DND-41 (cell line): ENCODE measurements at regions not wholly inside any gene's neighbourhood (a gene's known extent, or its start where the extent isn't known, plus 50 kb on each side); places are given as distances from the start of the nearest gene placed in this dataset.
"Not testable (repeated sequence)": the region's sequence is repeated elsewhere in the genome, so short reads cannot be mapped to it uniquely, and the experiment has no call there.

ENCODE experiments used
- ATAC-seq: fragments of 200-7000 bp; cut with Tn5 transposase; 3 replicates; pipeline ENCODE4 v1.9.1; 2021; ENCODE audit warnings: low read depth; ENCODE audit not compliant: insufficient read depth
- DNase-seq: peaks from one replicate; pipeline ENCODE4 v3.0.0-alpha.2; 2020
- H2AFZ ChIP-seq: 2 replicates; pipeline ENCODE4 v1.6.0; 2012; ENCODE audit warnings: low read depth, low read length
- H3K27ac ChIP-seq: 2 replicates; pipeline ENCODE4 v1.5.1; 2012; ENCODE audit warnings: low read length, inconsistent platforms
- H3K27me3 ChIP-seq: fragments of 200-600 bp; sonication (generic); 2 replicates; pipeline ENCODE4 v1.6.0; 2012; ENCODE audit warnings: low read length, mild to moderate bottlenecking, inconsistent platforms; ENCODE audit not compliant: insufficient read depth, poor library complexity
- H3K36me3 ChIP-seq: 2 replicates; pipeline ENCODE4 v1.5.1; 2012; ENCODE audit warnings: low read length, inconsistent platforms; ENCODE audit not compliant: insufficient read depth
- H3K4me1 ChIP-seq: 2 replicates; pipeline ENCODE4 v1.5.1; 2012; ENCODE audit warnings: mild to moderate bottlenecking, low read length; ENCODE audit not compliant: insufficient read depth
- H3K4me2 ChIP-seq: 2 replicates; pipeline ENCODE4 v1.6.0; 2012; ENCODE audit warnings: mild to moderate bottlenecking, moderate library complexity, low read length, inconsistent platforms; ENCODE audit not compliant: insufficient read depth
- H3K4me3 ChIP-seq, 2 experiments: fragments of 200-600 bp in 1 of 2; shearing (Covaris generic) in 1 of 2; 2 replicates each; pipeline ENCODE4 v1.5.1; 2012 to 2016; ENCODE audit warnings: inconsistent platforms in 2 of 2, low read length in 2 of 2, mild to moderate bottlenecking in 2 of 2, low read depth in 1 of 2, moderate library complexity in 1 of 2
- H3K79me2 ChIP-seq: 2 replicates; pipeline ENCODE4 v1.6.0; 2012; ENCODE audit warnings: low read length, inconsistent platforms; ENCODE audit not compliant: insufficient read depth
- H3K9ac ChIP-seq: 2 replicates; pipeline ENCODE4 v1.6.0; 2012; ENCODE audit warnings: low read depth, mild to moderate bottlenecking, inconsistent platforms, low read length, moderate library complexity
- H3K9me3 ChIP-seq: 2 replicates; pipeline ENCODE4 v1.5.1; 2012; ENCODE audit warnings: low read length, moderate library complexity, mild to moderate bottlenecking, inconsistent platforms; ENCODE audit not compliant: insufficient read depth, severe bottlenecking
- H4K20me1 ChIP-seq: 2 replicates; pipeline ENCODE4 v1.6.0; 2012; ENCODE audit warnings: low read length; ENCODE audit not compliant: insufficient read depth
- CTCF ChIP-seq: IDR thresholded peaks from 2 replicates; pipeline ENCODE4 v1.5.1; 2012; ENCODE audit warnings: borderline replicate concordance, low read length, moderate library complexity, mild to moderate bottlenecking; ENCODE audit not compliant: poor library complexity, severe bottlenecking; ENCODE audit errors: extremely low read depth
- EZH2 ChIP-seq: IDR thresholded peaks from 3 replicates; pipeline ENCODE4 v1.6.1; 2012; ENCODE audit warnings: borderline replicate concordance, low read depth, mild to moderate bottlenecking, moderate library complexity, low read length, inconsistent platforms; ENCODE audit not compliant: severe bottlenecking

DNA sequence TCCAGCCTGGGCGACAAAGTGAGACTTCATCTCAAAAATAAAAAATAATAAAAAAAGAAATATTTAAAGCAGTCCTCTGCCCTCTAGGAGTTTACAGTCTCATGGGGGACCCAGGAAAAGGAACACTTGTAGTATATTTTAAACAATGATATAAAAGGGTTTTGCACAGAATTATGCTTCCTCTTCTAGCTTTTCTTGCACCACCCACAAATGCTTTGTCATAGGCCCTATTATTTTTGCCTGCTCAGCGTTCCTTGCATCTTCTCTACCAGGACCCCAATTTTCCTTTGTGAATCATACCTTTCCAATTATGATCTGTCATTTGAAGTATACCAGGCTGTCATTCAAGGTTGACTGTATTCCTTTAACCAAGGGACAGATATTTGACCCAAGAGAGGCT lies 164.8 kb upstream of the CDKN2B start:
- Histone ChIP-seq H3K9me3 (no peaks in the 10 kb centered on the region), H3K4me1 (0 out of 2 replicates have a peak, but pooled peaks cover 2% of the 10 kb centered on the region), H3K79me2 (no peaks in the 10 kb centered on the region), H3K4me3 (no peak overlapping the region), H3K4me2 (no peak overlapping the region), H3K27me3 (no peaks in the 10 kb centered on the region), H3K27ac (no peak overlapping the region), H2AFZ (no peak overlapping the region), H4K20me1 (no peaks in the 10 kb centered on the region), H3K9ac (no peak overlapping the region), H3K36me3 (no peaks in the 10 kb centered on the region)
- no peak for TF ChIP-seq EZH2
- TF ChIP-seq CTCF: no peak
- DNase-seq: no peak
- ATAC-seq: no peak

DNA sequence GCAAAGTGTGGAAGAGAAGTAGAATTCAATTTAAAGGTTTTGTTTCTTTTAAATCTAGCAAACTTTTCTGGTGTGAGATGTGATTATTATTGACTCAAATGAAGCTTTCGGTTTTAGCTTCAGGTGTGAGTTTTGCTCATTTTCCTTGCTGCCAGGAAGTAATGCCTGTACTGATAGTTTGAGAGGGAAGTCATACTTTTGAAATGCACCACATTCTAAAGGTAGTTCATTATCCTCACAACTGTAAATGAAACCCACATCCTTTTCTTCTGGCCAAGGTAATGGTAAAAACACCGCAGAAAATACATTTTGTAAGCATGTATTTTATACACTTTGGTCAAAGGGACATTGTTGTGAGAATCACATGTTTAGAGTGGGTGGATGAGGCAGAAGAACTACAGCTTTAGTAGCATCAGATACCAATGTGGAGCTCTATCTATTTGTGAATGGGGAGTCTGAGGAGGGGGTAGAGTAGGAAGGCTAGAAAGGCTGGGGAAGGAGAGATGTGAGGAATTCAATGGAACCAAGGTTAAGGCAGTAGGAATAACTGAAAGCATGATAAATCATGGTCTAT lies 167.0 kb upstream of the CDKN2B start:
- no peak overlapping the region for H3K27ac ChIP-seq
- H2AFZ ChIP-seq: no peak overlapping the region
- no peaks in the 10 kb centered on the region for H4K20me1 ChIP-seq
- no peaks in the 10 kb centered on the region for H3K36me3 ChIP-seq
- no peak overlapping the region for H3K9ac ChIP-seq
- H3K4me3 ChIP-seq: no peak overlapping the region
- no peak overlapping the region for H3K4me2 ChIP-seq
- TF ChIP-seq EZH2 (no peak), CTCF (no peak)
- H3K9me3 ChIP-seq: no peaks in the 10 kb centered on the region
- H3K4me1 ChIP-seq: 0 out of 2 replicates have a peak, but pooled peaks cover 2% of the 10 kb centered on the region
- H3K79me2 ChIP-seq: no peaks in the 10 kb centered on the region
- ATAC-seq (peak; percentile 75), DNase-seq (no peak)
- no peaks in the 10 kb centered on the region for H3K27me3 ChIP-seq

GRCh38 chr9:22181021-22181420 lies 171.9 kb upstream of the CDKN2B start:
- H2AFZ ChIP-seq, H3K36me3 ChIP-seq, H3K9me3 ChIP-seq, H3K9ac ChIP-seq, H3K4me3 ChIP-seq, H4K20me1 ChIP-seq, H3K4me2 ChIP-seq, DNase-seq, ATAC-seq, H3K27ac ChIP-seq, H3K27me3 ChIP-seq, H3K79me2 ChIP-seq, H3K4me1 ChIP-seq: not testable (repeated sequence)

GRCh38 chr9:22189471-22189870 lies 180.4 kb upstream of the CDKN2B start:
- H3K9me3 ChIP-seq: no peaks in the 10 kb centered on the region
- no peaks in the 10 kb centered on the region for H3K79me2 ChIP-seq
- no peaks in the 10 kb centered on the region for H3K27me3 ChIP-seq
- H3K4me1 ChIP-seq: no peaks in the 10 kb centered on the region
- H4K20me1 ChIP-seq: no peaks in the 10 kb centered on the region
- no peaks in the 10 kb centered on the region for H3K36me3 ChIP-seq
- no peak for TF ChIP-seq CTCF
- TF ChIP-seq EZH2: no peak
- no peak for DNase-seq
- no peak overlapping the region for H3K9ac ChIP-seq
- H3K27ac ChIP-seq: no peak overlapping the region
- H3K4me3 ChIP-seq: no peak overlapping the region
- H2AFZ ChIP-seq: no peak overlapping the region
- no peak for ATAC-seq
- H3K4me2 ChIP-seq: no peak overlapping the region

- not testable (repeated sequence) for H3K4me2 ChIP-seq, H3K4me3 ChIP-seq, H2AFZ ChIP-seq, H3K27me3 ChIP-seq, H3K27ac ChIP-seq, H3K9ac ChIP-seq, H3K79me2 ChIP-seq, ATAC-seq, DNase-seq, H3K9me3 ChIP-seq, H4K20me1 ChIP-seq, H3K4me1 ChIP-seq, H3K36me3 ChIP-seq
Observed at GRCh38 chr9:22197000-22197399, 187.9 kb upstream of the CDKN2B start.
